Ishikawa (cell line): ENCODE measurements at regions not wholly inside any gene's neighbourhood (a gene's known extent, or its start where the extent isn't known, plus 50 kb on each side); places are given as distances from the start of the nearest gene placed in this dataset.
A peak's percentile ranks its signal among the peaks of the same experiment; 100 is the strongest.

Experiments
- CEBPB ChIP-seq: IDR thresholded peaks from 2 replicates; pipeline ENCODE4 v1.6.1; 2012
- CREB1 ChIP-seq: IDR thresholded peaks from 2 replicates; pipeline ENCODE4 v1.6.1; 2012; ENCODE audit warnings: low read depth
- EGR1 ChIP-seq: IDR thresholded peaks from 2 replicates; pipeline ENCODE4 v1.6.1; 2012
- EP300 ChIP-seq: IDR thresholded peaks from 2 replicates; pipeline ENCODE4 v1.6.1; 2012; ENCODE audit warnings: borderline replicate concordance
- FOXM1 ChIP-seq: IDR thresholded peaks from 2 replicates; pipeline ENCODE4 v1.6.1; 2012; ENCODE audit warnings: low read depth, borderline replicate concordance
- NFIC ChIP-seq: IDR thresholded peaks from 2 replicates; pipeline ENCODE4 v1.6.1; 2012
- RAD21 ChIP-seq: IDR thresholded peaks from 2 replicates; pipeline ENCODE4 v1.6.1; 2012; ENCODE audit warnings: low read depth
- TAF1 ChIP-seq: IDR thresholded peaks from 2 replicates; pipeline ENCODE4 v1.6.1; 2012; ENCODE audit warnings: low read depth, mild to moderate bottlenecking
- TCF12 ChIP-seq: IDR thresholded peaks from 2 replicates; pipeline ENCODE4 v1.6.1; 2012; ENCODE audit warnings: low read depth
- TEAD4 ChIP-seq: IDR thresholded peaks from 2 replicates; pipeline ENCODE4 v1.6.1; 2012
- YY1 ChIP-seq: IDR thresholded peaks from 2 replicates; pipeline ENCODE4 v1.6.1; 2012; ENCODE audit warnings: low read depth
- ZBTB7A ChIP-seq: IDR thresholded peaks from 2 replicates; pipeline ENCODE4 v1.6.1; 2012; ENCODE audit warnings: low read depth
- TF ChIP-seq, protein P1 (sequence below): IDR thresholded peaks from 2 replicates; pipeline ENCODE4 v1.6.1; 2012
- TF ChIP-seq, protein P2 (sequence below): IDR thresholded peaks from 2 replicates; pipeline ENCODE4 v1.6.1; 2012
- TF ChIP-seq, protein P3 (sequence below): IDR thresholded peaks from 2 replicates; pipeline ENCODE4 v1.6.1; 2012; ENCODE audit warnings: low read depth, mild to moderate bottlenecking

DNA sequence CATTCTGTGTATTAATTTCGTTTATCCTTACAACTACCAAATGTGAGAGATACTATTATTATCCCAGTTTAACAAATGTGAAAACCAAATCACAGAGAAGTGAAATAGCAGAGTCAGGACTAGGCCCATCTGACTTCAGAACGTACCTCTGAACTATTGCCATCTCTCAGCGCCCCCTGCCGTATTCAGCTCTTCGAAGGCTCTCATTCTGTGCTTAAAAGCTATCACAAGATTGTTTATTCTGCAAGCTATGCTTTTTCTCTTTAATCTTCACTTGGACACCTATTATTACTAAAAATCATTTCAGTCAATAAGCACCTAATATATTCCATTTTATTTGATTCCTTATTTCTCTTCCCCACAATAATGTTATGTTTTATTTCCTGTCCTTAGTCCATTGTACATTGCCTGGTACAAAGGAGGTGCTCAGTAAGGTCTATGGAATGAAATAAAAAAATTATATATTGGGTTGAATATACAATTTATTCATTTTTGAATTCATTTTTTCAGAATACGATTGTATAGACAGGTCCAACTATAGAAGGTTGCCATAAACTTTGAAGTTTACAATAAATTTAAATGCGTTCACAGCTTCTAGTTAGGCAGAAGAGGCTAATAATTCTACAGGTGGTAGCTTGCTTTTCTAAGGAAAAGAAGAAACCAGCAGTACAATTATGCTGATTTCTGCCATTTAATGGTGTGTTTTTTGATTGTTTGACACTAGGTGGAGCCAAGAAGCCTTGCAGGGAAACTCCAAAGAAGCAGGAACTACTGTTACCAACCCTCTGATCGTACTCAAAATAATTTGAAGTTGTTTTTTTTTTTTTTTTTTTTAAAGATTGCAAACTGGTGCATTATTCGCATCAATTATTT lies 202.2 kb upstream of the DMRTA1 start:
- TF ChIP-seq, protein P1, sequence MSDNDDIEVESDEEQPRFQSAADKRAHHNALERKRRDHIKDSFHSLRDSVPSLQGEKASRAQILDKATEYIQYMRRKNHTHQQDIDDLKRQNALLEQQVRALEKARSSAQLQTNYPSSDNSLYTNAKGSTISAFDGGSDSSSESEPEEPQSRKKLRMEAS: no peak
- TF ChIP-seq, protein P2, sequence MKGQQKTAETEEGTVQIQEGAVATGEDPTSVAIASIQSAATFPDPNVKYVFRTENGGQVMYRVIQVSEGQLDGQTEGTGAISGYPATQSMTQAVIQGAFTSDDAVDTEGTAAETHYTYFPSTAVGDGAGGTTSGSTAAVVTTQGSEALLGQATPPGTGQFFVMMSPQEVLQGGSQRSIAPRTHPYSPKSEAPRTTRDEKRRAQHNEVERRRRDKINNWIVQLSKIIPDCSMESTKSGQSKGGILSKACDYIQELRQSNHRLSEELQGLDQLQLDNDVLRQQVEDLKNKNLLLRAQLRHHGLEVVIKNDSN: no peak
- TF ChIP-seq YY1: no peak
- peak; percentile 73 for TF ChIP-seq RAD21
- no peak for TF ChIP-seq CREB1

DNA sequence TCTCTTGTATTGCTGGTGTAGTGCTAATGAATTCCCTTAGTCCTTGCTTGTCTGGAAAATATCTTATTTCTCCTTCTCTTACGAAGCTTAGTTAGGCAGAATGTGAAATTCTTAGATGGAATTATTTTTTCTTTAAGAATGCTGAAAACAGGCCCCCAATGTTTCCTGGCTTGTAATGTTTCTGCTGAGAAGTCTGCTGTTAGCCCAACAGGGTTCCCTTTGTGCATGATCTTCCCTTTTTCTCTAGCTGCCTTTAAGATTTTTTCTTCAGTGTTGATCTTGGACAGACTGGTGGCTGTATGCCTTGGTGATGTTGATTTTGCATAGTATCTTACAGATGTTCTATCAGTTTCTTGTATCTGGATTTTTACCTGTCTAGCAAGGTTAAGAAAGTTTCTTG lies 191.3 kb upstream of the DMRTA1 start:
- TF ChIP-seq EP300: no peak
- TF ChIP-seq, protein P3, sequence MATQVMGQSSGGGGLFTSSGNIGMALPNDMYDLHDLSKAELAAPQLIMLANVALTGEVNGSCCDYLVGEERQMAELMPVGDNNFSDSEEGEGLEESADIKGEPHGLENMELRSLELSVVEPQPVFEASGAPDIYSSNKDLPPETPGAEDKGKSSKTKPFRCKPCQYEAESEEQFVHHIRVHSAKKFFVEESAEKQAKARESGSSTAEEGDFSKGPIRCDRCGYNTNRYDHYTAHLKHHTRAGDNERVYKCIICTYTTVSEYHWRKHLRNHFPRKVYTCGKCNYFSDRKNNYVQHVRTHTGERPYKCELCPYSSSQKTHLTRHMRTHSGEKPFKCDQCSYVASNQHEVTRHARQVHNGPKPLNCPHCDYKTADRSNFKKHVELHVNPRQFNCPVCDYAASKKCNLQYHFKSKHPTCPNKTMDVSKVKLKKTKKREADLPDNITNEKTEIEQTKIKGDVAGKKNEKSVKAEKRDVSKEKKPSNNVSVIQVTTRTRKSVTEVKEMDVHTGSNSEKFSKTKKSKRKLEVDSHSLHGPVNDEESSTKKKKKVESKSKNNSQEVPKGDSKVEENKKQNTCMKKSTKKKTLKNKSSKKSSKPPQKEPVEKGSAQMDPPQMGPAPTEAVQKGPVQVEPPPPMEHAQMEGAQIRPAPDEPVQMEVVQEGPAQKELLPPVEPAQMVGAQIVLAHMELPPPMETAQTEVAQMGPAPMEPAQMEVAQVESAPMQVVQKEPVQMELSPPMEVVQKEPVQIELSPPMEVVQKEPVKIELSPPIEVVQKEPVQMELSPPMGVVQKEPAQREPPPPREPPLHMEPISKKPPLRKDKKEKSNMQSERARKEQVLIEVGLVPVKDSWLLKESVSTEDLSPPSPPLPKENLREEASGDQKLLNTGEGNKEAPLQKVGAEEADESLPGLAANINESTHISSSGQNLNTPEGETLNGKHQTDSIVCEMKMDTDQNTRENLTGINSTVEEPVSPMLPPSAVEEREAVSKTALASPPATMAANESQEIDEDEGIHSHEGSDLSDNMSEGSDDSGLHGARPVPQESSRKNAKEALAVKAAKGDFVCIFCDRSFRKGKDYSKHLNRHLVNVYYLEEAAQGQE: no peak
- no peak for TF ChIP-seq YY1
- no peak for TF ChIP-seq FOXM1
- no peak for TF ChIP-seq TCF12
- TF ChIP-seq, protein P1: no peak
- no peak for TF ChIP-seq RAD21
- TF ChIP-seq, protein P2: no peak
- TF ChIP-seq EGR1: no peak
- TF ChIP-seq ZBTB7A: no peak
- TF ChIP-seq TEAD4: no peak
- no peak for TF ChIP-seq CREB1
- TF ChIP-seq NFIC: no peak
- no peak for TF ChIP-seq CEBPB
- TF ChIP-seq TAF1: no peak

DNA sequence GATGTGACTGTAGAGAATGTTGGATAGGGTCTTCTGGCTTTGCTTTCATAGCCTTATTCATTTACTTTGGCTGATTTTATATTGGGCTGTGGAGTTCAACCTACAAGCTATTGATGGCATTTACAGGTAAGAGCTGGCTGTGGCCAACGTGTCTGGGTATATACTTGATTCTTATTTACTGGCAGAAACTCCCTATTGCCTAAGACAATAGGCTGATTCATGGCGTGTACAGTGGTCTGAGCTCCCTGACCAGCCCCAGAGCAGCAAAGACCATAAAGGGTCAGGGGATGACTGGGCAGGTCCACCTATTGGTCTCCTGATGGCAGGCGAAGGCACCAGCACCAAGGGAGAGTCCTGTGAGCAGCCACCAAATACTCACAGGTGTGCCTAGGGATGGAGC lies 190.2 kb upstream of the DMRTA1 start:
- TF ChIP-seq ZBTB7A (no peak), TCF12 (no peak), TEAD4 (no peak), FOXM1 (no peak)
- TF ChIP-seq, protein P1: no peak

DNA sequence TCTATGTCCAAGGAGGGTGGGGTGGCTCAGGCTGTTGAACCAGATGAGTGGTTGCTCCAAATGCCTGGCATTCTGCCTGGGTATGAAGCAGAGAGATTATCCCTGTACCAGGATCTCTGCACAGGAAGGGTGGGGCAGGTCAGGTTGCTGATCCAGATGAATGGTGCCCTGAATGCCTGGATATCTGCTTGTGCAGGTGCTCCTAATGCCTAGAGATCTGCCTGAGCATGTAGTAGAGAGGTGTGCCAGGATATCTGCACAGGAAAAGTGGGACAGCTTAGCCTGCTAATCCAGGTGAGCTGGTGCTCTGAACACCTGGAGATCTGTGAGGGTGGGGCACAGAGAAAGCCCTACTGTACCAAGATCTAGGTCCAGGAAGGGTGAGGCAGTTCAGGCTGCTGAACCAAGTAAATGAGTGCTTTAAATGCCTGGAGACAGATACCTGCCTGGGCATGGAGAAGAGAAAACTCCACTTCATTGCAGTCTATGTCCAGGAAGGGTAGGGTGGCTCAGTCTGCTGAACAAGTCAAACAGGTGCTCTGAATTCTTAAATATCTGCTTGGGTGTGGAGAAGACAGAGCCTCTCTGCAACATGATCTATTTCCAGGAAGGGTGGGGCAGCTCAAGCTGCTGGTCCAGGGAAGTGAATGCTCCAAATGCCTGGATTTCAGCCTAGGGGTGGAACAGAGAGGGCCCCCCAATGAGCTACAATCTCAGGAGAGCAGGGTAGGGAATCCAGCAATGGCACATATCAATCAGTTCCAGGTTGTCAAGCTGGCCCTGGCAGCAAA lies 189.4 kb upstream of the DMRTA1 start:
- no peak for TF ChIP-seq RAD21
- no peak for TF ChIP-seq NFIC
- TF ChIP-seq, protein P2: no peak
- TF ChIP-seq, protein P1: no peak
- TF ChIP-seq TEAD4: no peak
- TF ChIP-seq EGR1: no peak
- TF ChIP-seq, protein P3: no peak
- no peak for TF ChIP-seq CREB1
- TF ChIP-seq ZBTB7A: no peak
- no peak for TF ChIP-seq EP300
- TF ChIP-seq CEBPB: no peak
- TF ChIP-seq TAF1: no peak
- TF ChIP-seq FOXM1: no peak
- TF ChIP-seq TCF12: no peak
- TF ChIP-seq YY1: no peak

DNA sequence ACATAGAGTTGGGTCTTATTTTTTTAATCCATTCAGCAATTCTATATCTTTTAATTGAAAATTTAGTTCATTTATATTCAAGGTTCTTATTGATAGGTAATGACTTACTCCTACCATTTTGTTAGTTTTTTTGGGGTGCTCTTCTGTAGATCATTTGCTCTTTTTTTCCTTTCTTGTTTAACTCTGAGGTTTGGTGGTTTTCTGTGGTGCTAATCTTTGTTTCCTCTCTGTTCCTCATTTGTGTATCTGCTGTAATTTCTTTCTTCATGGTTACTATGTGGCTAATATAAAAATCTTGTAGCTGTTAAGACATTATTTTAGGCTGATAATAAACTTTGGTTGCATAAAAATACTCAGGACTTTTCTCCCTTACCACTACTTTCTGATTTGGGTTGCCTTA lies 181.6 kb upstream of the DMRTA1 start:
- TF ChIP-seq TAF1 (no peak), CEBPB (no peak), TEAD4 (no peak), CREB1 (no peak), RAD21 (no peak), EGR1 (no peak), EP300 (no peak), YY1 (no peak), ZBTB7A (no peak), FOXM1 (no peak)
- TF ChIP-seq, protein P1: no peak
- TF ChIP-seq, protein P3: no peak
- TF ChIP-seq, protein P2: no peak
